HG03060 (cell line): ENCODE measurements at regions not wholly inside any gene's neighbourhood (a gene's known extent, or its start where the extent isn't known, plus 50 kb on each side); places are given as distances from the start of the nearest gene placed in this dataset.

Experiments
- ATAC-seq: cut with Tn5 transposase; IDR thresholded peaks from one replicate; pipeline ENCODE4 v1.9.1; 2021; ENCODE audit warnings: low read depth, moderate number of reproducible peaks; ENCODE audit not compliant: unreplicated experiment

DNA sequence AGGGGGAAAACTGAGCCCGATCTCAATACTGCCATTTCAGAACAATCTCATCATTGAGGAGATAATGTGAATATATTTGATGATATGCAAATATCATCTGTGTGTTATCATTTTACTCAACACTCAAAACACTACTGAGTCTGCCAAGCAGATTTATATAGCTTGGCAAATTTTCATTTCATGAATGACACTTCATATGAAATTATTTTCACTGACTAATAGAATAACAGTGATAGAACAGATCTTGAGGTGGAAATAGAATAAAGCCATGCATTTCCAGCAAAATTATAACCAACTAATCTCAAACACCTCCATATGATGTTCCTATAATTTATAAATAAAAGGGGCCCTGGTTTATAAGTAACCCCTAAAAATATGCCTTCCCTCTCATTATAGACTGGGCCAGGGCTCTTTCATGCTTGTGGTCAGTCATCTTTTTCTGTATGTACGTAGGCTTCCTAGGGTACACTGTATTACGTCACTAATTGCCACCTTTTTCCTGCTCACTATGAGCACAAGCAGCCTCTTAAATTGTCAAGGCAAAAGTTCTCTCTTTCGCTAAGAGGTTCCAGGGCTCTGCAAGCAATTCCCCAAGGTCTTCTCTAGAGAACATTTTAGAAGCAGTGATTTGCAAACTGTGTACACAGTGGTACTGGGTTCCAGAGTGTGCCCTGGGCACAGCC is 197.1 kb upstream of the FOXN3 start:
- no peak for ATAC-seq

DNA sequence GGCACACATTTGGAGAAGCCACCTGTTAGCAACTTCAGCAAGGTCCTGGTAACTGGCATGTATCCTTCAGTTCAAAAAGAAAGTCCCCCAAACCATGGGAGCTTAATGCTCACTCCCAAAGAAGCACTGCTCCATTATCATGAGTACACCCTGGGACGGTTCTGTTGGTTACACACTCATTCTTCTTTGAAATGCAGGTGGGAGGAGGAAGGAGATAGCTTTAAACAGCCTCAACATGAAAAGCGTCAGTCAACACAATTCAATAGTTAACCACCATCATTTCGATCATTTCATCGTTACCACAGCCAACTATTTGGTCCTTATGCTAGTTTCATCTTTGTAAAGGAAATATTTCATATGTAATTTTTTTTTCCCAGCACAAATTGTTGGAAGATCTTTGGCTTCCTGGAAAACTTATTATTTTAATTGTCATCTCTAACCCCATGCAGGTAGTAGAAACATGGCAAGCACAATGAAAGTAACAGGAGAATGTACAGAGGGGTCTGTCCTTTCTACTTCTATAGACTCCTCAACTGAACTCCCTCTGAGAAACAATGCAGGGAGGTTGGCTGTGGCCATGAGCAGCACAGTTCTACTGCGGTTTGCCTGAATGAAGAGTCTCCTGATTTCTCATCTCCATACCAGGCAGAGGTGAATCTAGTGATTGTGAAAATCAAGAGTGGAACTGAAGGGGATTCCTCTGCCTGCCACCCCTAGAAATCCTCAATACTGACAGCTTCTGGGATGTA is 196.4 kb upstream of the FOXN3 start:
- no peak for ATAC-seq

GRCh38 chr14:89609500-89610100 is 192.6 kb upstream of the FOXN3 start:
- ATAC-seq: no peak

DNA sequence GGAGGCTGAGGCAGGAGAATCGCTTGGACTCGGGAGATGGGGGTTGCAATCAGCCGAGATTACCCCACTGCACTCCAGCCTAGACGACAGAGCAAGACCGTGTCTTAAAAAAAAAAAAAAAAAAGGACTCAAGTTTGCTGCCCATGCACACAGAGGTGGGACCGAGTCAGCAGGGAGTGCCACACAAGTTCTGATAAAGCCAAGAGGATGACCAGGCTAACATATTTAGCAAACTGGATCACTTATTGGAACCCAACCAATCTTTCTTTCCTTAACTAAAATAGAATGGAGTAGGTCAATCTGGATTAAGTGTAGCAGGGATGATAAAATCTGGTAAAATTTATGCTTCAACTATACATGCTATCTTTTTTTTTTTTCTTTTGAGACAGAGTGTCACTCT is 190.4 kb upstream of the FOXN3 start:
- ATAC-seq: no peak

GRCh38 chr14:89603938-89604480 is 187.0 kb upstream of the FOXN3 start:
- ATAC-seq: no peak

- no peak for ATAC-seq
Measured at GRCh38 chr14:89600950-89601826, 184.2 kb upstream of the FOXN3 start.

DNA sequence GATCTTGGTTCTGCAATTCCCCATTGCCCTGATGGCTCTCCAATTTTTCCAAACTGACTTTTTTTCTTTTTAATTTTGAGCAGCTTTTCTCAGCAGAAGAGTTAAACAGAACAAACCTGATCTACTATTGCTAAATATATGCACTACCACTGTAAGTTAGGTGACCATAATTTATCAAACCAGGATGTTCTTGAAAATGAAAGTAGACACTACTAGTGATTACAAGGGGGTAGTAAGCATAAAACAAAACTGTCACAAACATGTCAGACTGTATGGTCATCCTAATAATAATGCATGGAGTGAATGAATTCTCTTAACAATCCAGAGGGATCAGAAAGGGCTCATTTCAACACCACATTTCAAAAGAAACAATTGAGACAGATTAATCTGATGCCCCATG is 183.0 kb upstream of the FOXN3 start:
- ATAC-seq: no peak

DNA sequence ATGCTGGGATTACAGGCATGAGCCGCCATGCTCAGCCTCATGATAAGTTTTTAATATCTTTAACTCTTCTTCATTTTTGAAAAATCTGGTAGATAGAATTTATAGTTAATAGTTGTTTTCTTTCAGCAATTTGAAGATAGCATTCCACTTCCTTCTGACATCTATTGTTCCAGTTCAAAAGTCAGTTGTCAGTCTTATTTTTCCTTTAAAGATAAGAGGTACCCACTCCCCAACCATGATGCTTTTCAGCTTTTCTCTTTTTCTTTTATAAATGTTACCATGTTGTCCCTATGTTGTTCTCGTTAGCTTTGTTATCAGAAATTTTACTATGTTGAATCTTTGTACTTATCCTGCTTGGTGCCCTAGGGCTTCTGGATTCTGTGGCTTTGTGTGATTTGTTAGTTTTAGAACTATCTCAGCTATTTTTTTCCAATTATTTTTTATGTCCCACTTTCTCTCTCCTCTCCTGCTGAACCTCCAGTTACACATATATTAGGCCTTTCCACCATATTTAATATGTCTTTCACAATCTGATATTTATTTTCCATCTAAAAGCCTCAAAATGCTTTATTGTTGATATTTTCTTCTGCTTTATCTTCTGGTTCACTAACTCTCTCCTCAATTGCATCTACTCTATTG is 181.6 kb upstream of the FOXN3 start:
- no peak for ATAC-seq

DNA sequence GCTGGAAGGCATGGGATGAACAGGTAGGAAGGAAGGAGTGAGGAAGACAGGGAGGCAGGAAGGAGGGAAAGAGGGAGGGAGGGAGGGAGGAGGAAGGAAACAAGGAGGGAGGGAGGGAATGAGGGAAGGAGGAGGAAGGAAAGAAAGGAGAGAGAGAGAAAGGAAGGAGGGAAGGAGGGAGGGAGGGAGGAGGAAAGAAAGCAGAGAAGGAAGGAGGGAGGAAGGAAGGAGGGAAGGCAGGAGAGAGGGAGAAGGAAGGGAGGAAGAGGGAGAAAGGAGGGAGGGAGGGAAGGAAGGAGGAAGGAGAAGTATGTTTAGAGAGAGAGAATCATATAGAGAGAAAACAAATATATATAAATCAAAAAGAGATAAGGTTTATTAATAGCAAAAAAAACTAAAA is 175.9 kb upstream of the FOXN3 start:
- ATAC-seq: no peak

DNA sequence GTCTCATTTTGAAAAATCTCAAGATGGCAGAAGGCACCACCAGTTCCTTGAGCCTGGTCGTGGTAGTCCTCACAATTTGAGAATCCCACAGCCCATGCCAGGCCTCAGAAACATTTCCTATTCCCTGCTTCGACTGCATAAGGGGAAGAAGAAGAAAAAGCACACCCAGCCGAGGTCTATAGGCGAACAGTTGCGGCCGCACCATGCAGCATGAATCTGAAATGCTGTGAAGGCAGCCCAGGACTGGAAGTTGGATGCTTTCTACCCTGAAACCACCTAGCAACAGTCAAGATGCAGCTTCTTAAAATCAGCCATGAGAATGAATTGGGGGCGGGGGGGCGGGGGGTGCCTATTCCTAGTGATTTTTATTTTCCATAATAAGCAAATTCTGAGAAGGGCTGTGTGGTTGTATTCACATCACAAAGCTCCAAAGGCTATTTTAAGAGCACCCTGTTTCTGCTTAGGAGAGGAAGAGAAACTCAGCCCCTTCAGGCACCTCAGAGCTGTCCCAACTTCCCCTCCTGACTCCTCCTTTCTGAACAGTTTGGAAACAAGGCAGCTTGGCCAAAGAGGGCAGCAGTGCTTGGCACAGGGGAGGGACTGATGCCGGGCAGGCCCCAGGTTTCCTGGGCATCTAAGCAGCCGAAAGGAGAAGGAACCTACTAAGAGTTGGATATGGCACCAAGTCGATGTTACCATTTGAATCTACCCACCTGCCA is 172.5 kb upstream of the FOXN3 start:
- ATAC-seq: no peak

- no peak for ATAC-seq
Measured at GRCh38 chr14:89588840-89589296, 171.8 kb upstream of the FOXN3 start.

GRCh38 chr14:89588016-89588415 is 171.0 kb upstream of the FOXN3 start:
- ATAC-seq: no peak

DNA sequence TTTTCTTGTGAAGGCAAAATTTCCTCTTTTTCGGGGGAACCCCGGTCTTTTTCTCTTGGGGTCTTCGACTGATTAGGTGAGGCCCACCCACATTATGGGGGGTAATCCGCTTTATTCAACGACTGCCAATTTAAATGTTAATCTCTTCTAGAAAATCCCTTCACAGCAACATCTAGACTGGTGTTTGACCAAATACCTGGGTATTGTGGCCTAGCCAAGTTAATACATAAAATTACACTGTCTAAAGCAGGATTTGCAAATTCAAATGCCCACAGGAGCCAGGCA is 170.0 kb upstream of the FOXN3 start:
- no peak for ATAC-seq

- ATAC-seq: no peak
Measured at GRCh38 chr14:89586258-89587135, 169.5 kb upstream of the FOXN3 start.

- no peak for ATAC-seq
Measured at GRCh38 chr14:89578156-89578555, 161.1 kb upstream of the FOXN3 start.

GRCh38 chr14:89576960-89577359 is 159.9 kb upstream of the FOXN3 start:
- ATAC-seq: no peak

GRCh38 chr14:89576145-89576927 is 159.3 kb upstream of the FOXN3 start:
- no peak for ATAC-seq
